H1 (cell line): ENCODE measurements at regions not wholly inside any gene's neighbourhood (a gene's known extent, or its start where the extent isn't known, plus 50 kb on each side); places are given as distances from the start of the nearest gene placed in this dataset.

Source experiments
- ASH2L ChIP-seq: fragments of 200-600, 300-600 bp; sonication (generic); IDR thresholded peaks from one replicate; pipeline ENCODE4 v1.7.1; 2017; ENCODE audit warnings: low read length
- JUND ChIP-seq: IDR thresholded peaks from 2 replicates; pipeline ENCODE4 v1.6.1; 2011; ENCODE audit warnings: mild to moderate bottlenecking, improper control_type of control experiment, low read length
- POU5F1 ChIP-seq: IDR thresholded peaks from 2 replicates; pipeline ENCODE4 v1.6.1; 2011; ENCODE audit warnings: low read depth, mild to moderate bottlenecking, low read length, moderate library complexity
- SAP30 ChIP-seq: fragments of 300-600 bp; sonication (generic); IDR thresholded peaks from 2 replicates; pipeline ENCODE4 v1.7.1; 2012; ENCODE audit warnings: low read length, moderate library complexity, mild to moderate bottlenecking, inconsistent platforms; ENCODE audit not compliant: insufficient read depth, insufficient replicate concordance
- TAF1 ChIP-seq: IDR thresholded peaks from 2 replicates; pipeline ENCODE4 v1.6.1; 2011; ENCODE audit warnings: mild to moderate bottlenecking, low read depth, low read length

- no peak for TF ChIP-seq TAF1
- no peak for TF ChIP-seq JUND
- no peak for TF ChIP-seq SAP30
- no peak for TF ChIP-seq ASH2L
- no peak for TF ChIP-seq POU5F1
These were observed 82.5 kb upstream of the NEUROD1 start (continued) for GRCh38 chr2:181762848-181763247.
